ENCODE measurements at regions not wholly inside any gene's neighbourhood (a gene's known extent, or its start where the extent isn't known, plus 50 kb on each side); places are given as distances from the start of the nearest gene placed in this dataset.
"Not testable (repeated sequence)": the region's sequence is repeated elsewhere in the genome, so short reads cannot be mapped to it uniquely, and the experiment has no call there.

- Histone ChIP-seq H3K9me3 (no peaks in the 10 kb centered on the region), H3K4me1 (peaks cover 3 to 22% (median 12%) of the 10 kb centered on the region in 6 donors), H3K27me3 (replicated peaks in 1 of 7) (no peaks in the 10 kb centered on the region), H3K4me3 (no peak overlapping the region), H3K27ac (no peak overlapping the region), H3K36me3 (no peaks in the 10 kb centered on the region)
- WGBS, 5 donors = 82 to 100% (median 90%) methylated on average over 1 of the region's 1 CpG
- no peak for DNase-seq
- TF ChIP-seq, protein P1, sequence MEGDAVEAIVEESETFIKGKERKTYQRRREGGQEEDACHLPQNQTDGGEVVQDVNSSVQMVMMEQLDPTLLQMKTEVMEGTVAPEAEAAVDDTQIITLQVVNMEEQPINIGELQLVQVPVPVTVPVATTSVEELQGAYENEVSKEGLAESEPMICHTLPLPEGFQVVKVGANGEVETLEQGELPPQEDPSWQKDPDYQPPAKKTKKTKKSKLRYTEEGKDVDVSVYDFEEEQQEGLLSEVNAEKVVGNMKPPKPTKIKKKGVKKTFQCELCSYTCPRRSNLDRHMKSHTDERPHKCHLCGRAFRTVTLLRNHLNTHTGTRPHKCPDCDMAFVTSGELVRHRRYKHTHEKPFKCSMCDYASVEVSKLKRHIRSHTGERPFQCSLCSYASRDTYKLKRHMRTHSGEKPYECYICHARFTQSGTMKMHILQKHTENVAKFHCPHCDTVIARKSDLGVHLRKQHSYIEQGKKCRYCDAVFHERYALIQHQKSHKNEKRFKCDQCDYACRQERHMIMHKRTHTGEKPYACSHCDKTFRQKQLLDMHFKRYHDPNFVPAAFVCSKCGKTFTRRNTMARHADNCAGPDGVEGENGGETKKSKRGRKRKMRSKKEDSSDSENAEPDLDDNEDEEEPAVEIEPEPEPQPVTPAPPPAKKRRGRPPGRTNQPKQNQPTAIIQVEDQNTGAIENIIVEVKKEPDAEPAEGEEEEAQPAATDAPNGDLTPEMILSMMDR (IDR thresholded peaks at IDR 0.05 in 8 of 11, conservative IDR thresholded peaks at IDR 0.05 in 3 of 11) = no peak
- intact Hi-C loops (cut with DNase I; ENCODE audit: low total_unique reads) = no loop called here
These were observed 144.7 kb downstream of the ALOX5 start for GRCh38 chr10:45518741-45519140.

GRCh38 chr10:45515630-45516029, 141.6 kb downstream of the ALOX5 start:
- Histone ChIP-seq H3K4me3 (no peak overlapping the region), H3K4me1 (peaks cover 3 to 22% (median 10%) of the 10 kb centered on the region in 6 donors), H3K9me3 (no peaks in the 10 kb centered on the region), H3K27me3 (replicated peaks in 1 of 7) (no peaks in the 10 kb centered on the region), H3K36me3 (peaks cover 0 to 5% (median 0%) of the 10 kb centered on the region in 6 donors), H3K27ac (no peak overlapping the region)
- DNase-seq = no peak
- intact Hi-C loops (cut with DNase I; ENCODE audit: low total_unique reads) = no loop called here
- 84 to 94% (median 92%) methylated on average over 6 of the region's 6 CpGs for WGBS, 5 donors
- TF ChIP-seq POLR2AphosphoS5 (IDR thresholded peaks at IDR 0.05) (no peak), POLR2A (IDR thresholded peaks at IDR 0.05) (no peak)
- TF ChIP-seq, protein P1 (IDR thresholded peaks at IDR 0.05 in 8 of 11, conservative IDR thresholded peaks at IDR 0.05 in 3 of 11) = no peak

DNA sequence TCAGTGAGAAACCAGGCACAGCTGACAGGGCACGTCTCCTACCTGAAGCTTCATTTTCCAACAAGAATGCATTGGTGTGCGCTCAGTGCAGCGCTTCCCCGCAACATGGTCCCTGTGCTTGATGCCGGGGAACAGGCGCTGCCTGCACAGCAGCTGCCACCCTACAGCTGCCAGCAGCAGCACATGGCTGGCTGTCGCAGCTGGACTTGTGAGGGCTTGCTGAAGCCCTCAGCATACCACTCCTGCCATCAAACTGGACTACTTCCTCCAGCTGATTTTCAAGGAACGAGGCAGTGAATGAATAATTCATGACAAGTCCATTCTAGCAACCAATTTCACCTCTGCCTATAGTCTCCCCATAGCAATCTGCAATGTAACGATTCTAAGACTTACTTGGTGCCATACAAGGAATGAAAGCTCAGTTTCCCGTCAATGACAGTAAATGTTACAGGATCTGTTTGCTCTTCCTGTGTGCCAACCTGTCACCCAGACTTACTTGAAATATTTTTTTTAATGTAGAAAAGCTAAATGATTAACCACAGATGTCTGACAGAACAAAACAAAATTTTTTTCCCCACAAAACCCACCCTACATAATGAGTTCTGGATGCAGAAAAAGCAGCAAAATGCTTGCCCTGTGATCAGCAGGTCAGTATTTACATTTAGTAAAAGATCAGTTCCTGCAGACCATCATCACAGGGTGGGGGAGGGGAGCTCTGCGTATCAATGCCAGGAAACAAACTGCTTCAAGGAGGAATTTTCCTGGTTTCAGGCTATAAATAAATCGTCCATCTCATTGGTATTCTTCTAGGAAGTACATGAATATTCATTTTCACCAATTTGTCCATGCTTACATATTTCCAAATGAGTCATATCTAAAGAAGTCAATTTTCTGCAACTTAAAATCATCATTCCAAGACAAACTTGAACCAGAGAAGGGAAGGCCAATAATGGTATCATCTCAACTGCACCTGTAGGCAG, 140.6 kb downstream of the ALOX5 start:
- TF ChIP-seq POLR2A (IDR thresholded peaks at IDR 0.05) (no peak), POLR2AphosphoS5 (IDR thresholded peaks at IDR 0.05) (no peak)
- TF ChIP-seq, protein P1 (IDR thresholded peaks at IDR 0.05 in 8 of 11, conservative IDR thresholded peaks at IDR 0.05 in 3 of 11) = no peak
- Histone ChIP-seq H3K27ac (no peak overlapping the region), H3K9me3 (no peaks in the 10 kb centered on the region), H3K36me3 (peaks cover 0 to 5% (median 0%) of the 10 kb centered on the region in 6 donors), H3K4me1 (peaks cover 3 to 22% (median 10%) of the 10 kb centered on the region in 6 donors), H3K27me3 (replicated peaks in 1 of 7) (no peaks in the 10 kb centered on the region), H3K4me3 (no peak overlapping the region)
- no peak for DNase-seq
- whole genome bisulfite sequencing, 5 donors = 69 to 81% (median 81%) methylated on average over 12 of the region's 12 CpGs
- intact Hi-C loops (cut with DNase I; ENCODE audit: low total_unique reads) = no loop called here

DNA sequence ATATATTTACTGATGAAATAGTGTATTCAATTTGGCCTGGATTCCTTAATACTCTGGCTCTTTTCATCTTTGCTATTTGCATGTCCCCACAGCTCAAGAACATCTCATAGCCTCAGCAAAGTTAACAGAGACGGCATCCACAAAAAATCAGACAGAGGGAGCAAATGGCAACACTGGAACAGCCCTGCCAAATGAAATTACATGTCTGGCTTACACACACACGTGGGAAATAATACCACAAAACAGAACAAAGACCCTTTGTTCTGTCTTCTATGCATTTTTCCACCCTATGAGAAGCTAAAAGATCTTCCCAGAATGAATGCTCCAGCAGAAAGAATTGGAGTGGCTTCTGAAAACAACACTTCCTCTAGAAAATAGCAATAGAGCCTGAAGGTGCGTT, 139.5 kb downstream of the ALOX5 start:
- Histone ChIP-seq H3K4me3 (no peak overlapping the region), H3K27ac (no peak overlapping the region), H3K4me1 (peaks cover 0 to 22% (median 10%) of the 10 kb centered on the region in 6 donors), H3K9me3 (no peaks in the 10 kb centered on the region), H3K27me3 (replicated peaks in 1 of 7) (no peaks in the 10 kb centered on the region), H3K36me3 (peaks cover 0 to 5% (median 0%) of the 10 kb centered on the region in 6 donors)
- WGBS, 5 donors = 73 to 85% (median 81%) methylated on average over 3 of the region's 3 CpGs
- TF ChIP-seq, protein P1 (IDR thresholded peaks at IDR 0.05 in 8 of 11, conservative IDR thresholded peaks at IDR 0.05 in 3 of 11) = no peak
- TF ChIP-seq POLR2A (IDR thresholded peaks at IDR 0.05) (no peak), POLR2AphosphoS5 (IDR thresholded peaks at IDR 0.05) (no peak)
- DNase-seq = no peak
- intact Hi-C loops (cut with DNase I; ENCODE audit: low total_unique reads) = no loop called here

GRCh38 chr10:45511926-45512325, 137.9 kb downstream of the ALOX5 start:
- DNase-seq; H3K4me3 ChIP-seq; intact Hi-C loops (cut with DNase I; ENCODE audit: low total_unique reads); H3K27me3 ChIP-seq (replicated peaks in 1 of 7); H3K27ac ChIP-seq; H3K9me3 ChIP-seq; H3K36me3 ChIP-seq: not testable (repeated sequence)
- peaks cover 0 to 22% (median 10%) of the 10 kb centered on the region in 6 donors for H3K4me1 ChIP-seq
- WGBS, 5 donors = 95 to 99% (median 97%) methylated on average over 19 to 37 of the region's 37 CpGs

Data from spleen (tissue), 11 donors.